ENCODE measurements at regions not wholly inside any gene's neighbourhood (a gene's known extent, or its start where the extent isn't known, plus 50 kb on each side); places are given as distances from the start of the nearest gene placed in this dataset.

GRCh38 chrX:63426519-63426918 is 75.4 kb upstream of the SPIN4 start:
- Histone ChIP-seq H3K4me2 (ENCODE audit: insufficient read depth, low read length) (no peak overlapping the region), H3K4me1 (ENCODE audit: control insufficient read depth, extremely low read depth, insufficient read depth, low read length) (no peaks in the 10 kb centered on the region), H3K4me3 (replicated peaks in 1 of 3; ENCODE audit: insufficient read depth in 1 of 3, low read depth in 1 of 3, low read length in 3 of 3) (no peak overlapping the region), H3K27ac (ENCODE audit: insufficient read depth, low read depth, low read length) (no peak overlapping the region), H3K9ac (replicated peaks; ENCODE audit: extremely low read depth, insufficient read depth, low read length) (no peak overlapping the region), H3K9me3 (replicated peaks; ENCODE audit: control insufficient read depth, insufficient read depth, low read length) (no peaks in the 10 kb centered on the region), H4K20me1 (replicated peaks; ENCODE audit: control insufficient read depth, extremely low read depth, insufficient read depth, low read length) (no peaks in the 10 kb centered on the region), H3K36me3 (ENCODE audit: control insufficient read depth in 2 of 2, extremely low read depth in 1 of 2, insufficient read depth in 2 of 2, low read length in 2 of 2) (peaks cover 0 to 2% of the 10 kb centered on the region in 2 experiments), H3K79me2 (ENCODE audit: control insufficient read depth, insufficient read depth, low read length) (no peaks in the 10 kb centered on the region), H3K27me3 (ENCODE audit: control insufficient read depth in 2 of 2, insufficient read depth in 2 of 2, low read length in 2 of 2) (no peaks in the 10 kb centered on the region), H3K9me1 (replicated peaks; ENCODE audit: control insufficient read depth, extremely low read depth, insufficient read depth, low read length) (no peaks in the 10 kb centered on the region), H2AFZ (ENCODE audit: low read depth, low read length) (no peak overlapping the region)
- DNase-seq (ENCODE audit: low read depth, low spot score) (peak; percentile 28), FAIRE-seq (no peak)
- ChIA-PET CTCF (no interaction called here), POLR2A (no interaction called here)
- dilution Hi-C loops (cut with MboI; ENCODE audit: extremely low pct_ligation_motif_present, low sequenced_read_pairs) (no loop called here), intact Hi-C loops (cut with micrococcal nuclease) (no loop called here)
- TF ChIP-seq POLR2AphosphoS5 (IDR thresholded peaks at IDR 0.05; ENCODE audit: insufficient read depth, low read depth, low read length) (no peak), MYC (IDR thresholded peaks at IDR 0.05; ENCODE audit: low read depth, low read length) (no peak), FOS (IDR thresholded peaks at IDR 0.05; ENCODE audit: borderline replicate concordance, insufficient read depth, low read length) (no peak), JUN (IDR thresholded peaks at IDR 0.05; ENCODE audit: borderline replicate concordance, insufficient read depth, insufficient read length, low read depth) (no peak), GATA2 (IDR thresholded peaks at IDR 0.05; ENCODE audit: insufficient read depth, insufficient read length, low read depth, low read length) (no peak), EZH2 (IDR thresholded peaks at IDR 0.05; ENCODE audit: borderline replicate concordance, low read depth, low read length, severe bottlenecking) (no peak), CTCF (IDR thresholded peaks at IDR 0.05; ENCODE audit: extremely low read depth in 1 of 2, insufficient read depth in 1 of 2, low read depth in 1 of 2, low read length in 2 of 2) (no peak), MAX (IDR thresholded peaks at IDR 0.05; ENCODE audit: insufficient read depth, insufficient read length) (no peak), POLR2A (IDR thresholded peaks at IDR 0.05; ENCODE audit: low read depth, low read length) (no peak)
- no TSS peak for BruUV-seq (replicated peaks)

All from endothelial cell of umbilical vein (primary cell).